ENCODE measurements at regions not wholly inside any gene's neighbourhood (a gene's known extent, or its start where the extent isn't known, plus 50 kb on each side); places are given as distances from the start of the nearest gene placed in this dataset.
"Not testable (repeated sequence)": the region's sequence is repeated elsewhere in the genome, so short reads cannot be mapped to it uniquely, and the experiment has no call there.

DNA sequence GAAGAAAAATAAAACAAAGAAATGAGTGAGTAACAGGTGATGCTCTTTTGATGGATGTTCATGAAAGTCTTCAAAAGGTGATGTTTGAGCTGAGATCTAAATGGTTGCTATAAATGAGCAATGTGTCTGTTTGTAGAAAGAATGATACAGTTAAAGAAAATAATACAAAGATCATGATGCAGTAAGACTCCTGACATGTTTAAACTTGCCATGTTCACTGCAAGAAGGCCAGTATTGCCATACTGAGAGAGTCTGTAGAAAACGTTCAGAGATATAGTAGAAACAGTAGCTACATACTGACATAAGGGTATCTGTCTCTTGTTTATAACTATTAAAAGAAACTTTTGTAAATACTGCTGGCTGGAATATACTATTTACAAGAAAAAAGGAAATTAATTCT, 1609.2 kb upstream of the ACO1 start:
- no peak for DNase-seq

DNA sequence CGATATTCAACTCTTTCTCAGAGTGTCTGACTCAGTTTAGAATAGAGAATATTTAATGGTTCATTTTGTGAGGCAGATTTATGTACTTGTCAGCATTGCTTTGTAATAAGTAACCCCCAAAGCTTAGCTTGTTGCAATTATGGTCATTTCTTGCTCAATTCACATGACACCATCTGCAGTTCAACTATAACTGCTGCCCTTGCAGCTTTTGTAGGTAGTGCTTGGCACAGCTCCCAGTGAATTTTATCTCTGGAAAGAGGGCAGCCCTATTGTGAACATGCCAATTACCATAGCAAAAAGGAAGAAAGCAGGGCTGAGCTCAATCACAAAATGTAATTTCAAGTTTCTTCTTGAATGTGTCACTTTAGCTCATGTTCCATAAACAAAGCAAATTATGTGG, 1587.7 kb upstream of the ACO1 start:
- no peak for DNase-seq

DNA sequence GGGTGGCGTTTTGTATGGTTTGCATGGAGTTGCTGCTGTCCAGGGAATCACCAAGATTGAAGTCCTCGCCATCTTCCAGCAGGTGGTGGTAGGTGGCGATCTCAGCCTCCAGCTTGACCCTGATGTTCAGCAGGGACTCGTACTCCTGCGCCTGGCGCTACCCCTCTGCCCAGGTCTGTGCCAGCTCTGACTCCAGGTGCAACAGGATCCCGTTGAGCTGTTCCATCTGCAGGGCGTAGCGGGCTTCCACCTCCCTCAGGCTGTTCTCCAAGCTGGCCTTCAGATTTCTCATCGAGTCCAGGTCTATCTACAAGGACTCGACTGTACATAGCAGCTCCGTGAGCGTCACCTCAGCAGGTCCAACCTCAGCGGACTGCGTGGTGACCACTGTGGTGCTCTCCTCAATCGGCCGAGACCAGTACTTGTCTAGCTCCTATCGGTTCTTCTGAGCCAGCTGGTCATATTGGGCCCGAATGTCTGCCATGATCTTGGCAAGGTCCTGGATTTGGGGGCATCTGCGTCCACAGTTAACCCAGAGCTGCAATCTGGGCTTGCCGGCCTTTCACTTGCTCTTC, 1584.8 kb upstream of the ACO1 start:
- no peak for DNase-seq

DNA sequence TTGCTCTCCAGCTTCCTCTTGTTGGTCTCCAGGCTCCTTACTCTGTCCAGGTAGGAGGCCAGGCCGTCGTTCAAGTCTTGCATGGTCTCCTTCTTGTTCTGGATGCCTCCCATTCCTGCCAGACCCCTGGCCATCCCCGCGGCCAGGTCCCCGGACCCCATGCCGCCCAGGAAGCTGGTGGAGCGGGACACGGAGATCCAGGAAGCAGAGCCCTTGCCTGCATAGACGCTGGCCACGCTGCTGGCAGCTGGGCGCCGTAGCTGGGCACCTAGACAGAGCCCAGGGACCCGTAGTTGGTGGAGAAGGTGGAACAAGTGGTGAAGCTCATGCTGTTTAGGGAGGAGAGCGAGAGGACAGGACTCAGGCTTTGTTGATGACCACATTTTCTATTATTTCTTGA, 1584.0 kb upstream of the ACO1 start:
- no peak for DNase-seq

GRCh38 chr9:30812821-30813220, 1571.6 kb upstream of the ACO1 start:
- DNase-seq, result no peak

- DNase-seq, result no peak
Observed at GRCh38 chr9:30815585-30815984, 1568.9 kb upstream of the ACO1 start.

- no peak for DNase-seq
Observed at GRCh38 chr9:30845136-30845535, 1539.3 kb upstream of the ACO1 start.

- no peak for DNase-seq
Observed at GRCh38 chr9:30846651-30847050, 1537.8 kb upstream of the ACO1 start.

- DNase-seq, result no peak
Observed at GRCh38 chr9:30851600-30851999, 1532.8 kb upstream of the ACO1 start.

DNA sequence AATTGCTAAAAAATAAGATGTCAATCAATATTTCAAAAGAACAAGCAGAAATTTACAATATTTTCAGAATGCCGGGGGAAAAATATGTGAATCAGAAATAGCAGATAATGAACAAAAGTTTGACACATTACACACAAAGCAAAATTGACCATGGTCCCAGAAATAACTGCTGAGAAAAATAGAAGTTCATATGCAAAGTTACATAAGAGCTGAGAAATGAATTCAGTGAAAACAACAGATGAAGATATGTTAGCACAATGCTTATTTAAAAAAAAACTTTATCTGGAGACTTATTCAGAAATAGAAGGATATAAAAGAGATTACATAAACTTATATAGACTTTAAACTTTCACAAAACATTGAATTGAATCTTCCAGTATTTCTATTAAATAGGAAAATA, 1483.7 kb upstream of the ACO1 start:
- no peak for DNase-seq

- no peak for DNase-seq
Observed at GRCh38 chr9:30913331-30913730, 1471.1 kb upstream of the ACO1 start.

DNA sequence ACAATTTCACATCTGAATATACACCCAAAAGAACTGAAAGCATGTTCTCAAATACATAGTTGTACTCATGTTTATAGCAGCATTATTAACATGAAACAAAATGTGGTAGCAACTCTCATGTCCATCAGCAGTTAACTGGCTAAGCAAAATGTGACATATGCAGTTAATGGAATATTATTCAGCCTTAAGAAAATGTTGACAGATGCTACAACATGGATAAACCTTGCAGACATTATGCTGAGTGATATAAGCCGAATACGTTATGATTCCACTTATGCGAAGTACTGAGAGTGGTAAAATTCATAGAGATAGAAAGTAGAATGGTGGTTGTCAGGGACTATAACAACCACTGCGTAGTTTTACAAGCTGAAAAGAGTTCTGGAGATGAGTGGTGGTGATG, 1469.0 kb upstream of the ACO1 start:
- DNase-seq, result no peak

GRCh38 chr9:30925126-30925525, 1459.3 kb upstream of the ACO1 start:
- no peak for DNase-seq

DNA sequence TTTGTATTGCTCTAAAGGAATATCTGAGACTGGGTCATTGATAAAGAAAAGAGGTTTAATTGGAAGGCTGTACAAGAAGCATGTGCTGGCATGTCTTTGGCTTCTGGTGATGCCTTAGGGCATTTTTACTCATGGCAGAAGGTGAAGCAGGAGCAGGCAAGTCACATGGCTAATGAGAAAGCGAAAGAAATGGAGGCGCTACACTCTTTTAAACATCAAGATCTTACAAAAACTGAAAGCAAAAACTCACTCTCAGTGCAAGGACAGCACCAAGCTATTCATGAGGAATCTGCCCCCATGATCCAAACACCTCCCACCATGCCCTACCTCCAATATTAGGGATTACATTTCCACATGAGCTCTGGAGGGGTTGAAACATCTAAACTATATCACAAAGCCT, 1458.8 kb upstream of the ACO1 start:
- DNase-seq, result no peak

DNA sequence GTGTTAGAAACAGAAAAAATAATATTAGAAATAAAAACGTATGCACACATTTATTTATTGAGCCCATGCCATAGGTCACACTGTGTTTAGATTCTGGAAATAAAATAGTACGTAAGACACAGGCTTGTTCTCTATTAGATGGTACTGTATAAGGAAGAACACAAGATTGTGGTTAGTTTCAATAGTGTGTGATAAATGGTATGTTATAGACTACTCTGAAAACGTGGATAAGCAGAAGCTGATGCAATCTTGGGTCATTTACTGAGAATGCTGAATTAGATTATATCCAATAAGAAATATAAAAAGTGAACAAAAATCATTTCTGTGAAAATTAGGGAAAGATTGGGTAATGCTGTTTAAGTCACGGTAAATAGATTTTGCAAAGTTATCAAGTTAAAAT, 1456.4 kb upstream of the ACO1 start:
- no peak for DNase-seq

DNA sequence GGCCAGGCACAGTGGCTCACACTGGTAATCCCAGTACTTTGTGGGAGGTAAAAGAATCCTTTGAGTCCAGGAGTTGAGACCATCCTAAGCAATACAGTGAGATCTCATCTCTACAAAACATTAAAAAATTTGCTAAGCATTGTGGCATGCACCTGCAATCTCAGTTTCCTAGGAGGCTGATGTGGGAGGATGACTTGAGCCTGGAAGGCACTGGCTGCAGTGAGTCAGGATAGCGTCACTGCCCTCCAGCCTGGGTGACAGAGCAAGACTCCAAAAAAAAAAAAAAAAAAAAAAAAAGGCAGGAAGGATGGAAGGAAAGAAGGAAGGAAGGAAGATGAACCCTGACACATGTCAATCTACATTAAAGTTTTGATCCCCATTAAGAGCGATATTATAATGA, 1452.2 kb upstream of the ACO1 start:
- DNase-seq, result no peak

DNA sequence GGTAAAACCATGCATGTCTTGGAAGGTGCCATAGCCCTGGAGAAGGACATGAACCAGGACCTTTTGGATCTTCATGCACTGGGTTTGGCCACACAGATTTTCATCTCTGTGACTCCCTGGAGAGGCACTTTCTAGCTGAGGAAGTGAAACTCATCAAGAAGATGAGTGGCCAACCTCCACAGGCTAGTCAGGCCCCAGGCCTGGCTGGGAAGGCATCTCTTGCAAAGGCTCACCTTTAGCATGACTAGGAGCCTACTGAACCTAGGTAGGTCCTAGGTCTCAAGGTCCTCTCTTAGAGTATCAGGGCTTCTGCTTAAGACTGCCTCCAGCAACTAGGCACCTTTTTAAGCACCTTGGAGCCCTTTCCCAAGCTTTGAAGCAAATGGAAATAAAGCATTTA, 1448.7 kb upstream of the ACO1 start:
- no peak for DNase-seq

GRCh38 chr9:30937106-30937505, 1447.3 kb upstream of the ACO1 start:
- DNase-seq, result no peak

GRCh38 chr9:30942852-30943251, 1441.6 kb upstream of the ACO1 start:
- DNase-seq, result not testable (repeated sequence)

- no peak for DNase-seq
Observed at GRCh38 chr9:30943446-30944224, 1440.8 kb upstream of the ACO1 start.

GRCh38 chr9:30944225-30944569, 1440.2 kb upstream of the ACO1 start:
- no peak for DNase-seq

DNA sequence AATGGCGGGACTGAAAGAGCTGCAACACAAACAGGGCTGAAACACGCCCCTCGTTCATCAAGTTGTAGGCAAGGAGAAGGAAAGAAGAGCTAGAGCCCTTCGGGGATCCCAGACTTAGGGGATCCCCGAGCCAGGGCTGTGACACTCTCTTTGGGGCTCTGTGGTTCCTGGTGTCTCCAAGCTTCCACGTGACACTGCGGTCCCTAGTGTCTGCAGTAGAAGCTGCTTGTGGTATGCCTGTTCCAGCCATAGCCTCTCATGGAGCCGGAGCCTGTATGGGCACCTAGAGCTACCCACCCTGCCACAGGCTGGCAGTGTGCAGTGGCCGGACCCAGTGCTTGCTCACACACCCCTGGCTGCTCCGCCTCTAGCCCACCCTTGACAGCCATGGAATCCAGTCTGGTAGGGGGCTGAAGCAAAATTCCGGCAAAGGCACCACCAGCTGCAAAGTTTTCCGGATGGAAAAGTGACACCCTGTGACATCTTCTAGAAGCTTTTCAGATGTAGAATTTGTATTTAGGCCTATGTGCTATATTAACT, 1439.6 kb upstream of the ACO1 start:
- DNase-seq, result no peak

GRCh38 chr9:30964332-30964731, 1420.1 kb upstream of the ACO1 start:
- DNase-seq, result no peak

DNA sequence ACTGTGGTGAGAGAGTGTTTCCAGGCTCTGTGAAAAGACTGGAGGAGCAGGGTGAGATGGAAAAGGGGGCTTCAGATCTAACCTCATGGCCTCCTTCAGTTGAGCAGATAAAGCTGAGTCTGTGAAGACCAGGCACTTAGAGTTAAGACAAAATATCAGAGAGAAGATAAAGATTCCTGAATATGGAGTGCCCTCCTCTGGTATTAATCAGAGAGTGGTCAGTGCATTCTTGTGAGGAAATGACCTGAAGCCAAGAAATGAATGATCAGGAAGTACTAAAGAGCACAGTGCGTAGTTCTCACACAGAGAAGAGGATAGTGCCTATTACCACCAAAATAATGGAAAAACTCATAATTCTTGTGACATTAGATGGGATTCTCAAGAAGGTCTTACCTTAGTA, 1417.0 kb upstream of the ACO1 start:
- DNase-seq, result no peak

GRCh38 chr9:30970186-30970585, 1414.3 kb upstream of the ACO1 start:
- no peak for DNase-seq

Measured in DMS79 (cell line).